Activated CD4-positive, alpha-beta T cell treated with anti-CD3 and anti-CD28 coated beads, Interleukin-10, Interleukin-2, amounts not matched to agents 100 ng/mL and 50 ng/mL, durations not matched to agents 16 hours and 8 hours (primary cell): ENCODE measurements at regions not wholly inside any gene's neighbourhood (a gene's known extent, or its start where the extent isn't known, plus 50 kb on each side); places are given as distances from the start of the nearest gene placed in this dataset.
A peak's percentile ranks its signal among the peaks of the same experiment; 100 is the strongest.
"Not testable (repeated sequence)": the region's sequence is repeated elsewhere in the genome, so short reads cannot be mapped to it uniquely, and the experiment has no call there.

ENCODE experiments used
- DNase-seq: peaks from one replicate; pipeline ENCODE4 v3.0.0-alpha.2; 2020

- DNase-seq, result no peak
Measured at GRCh38 chr5:74499256-74500050, 141.1 kb downstream of the ENC1 start.

DNA sequence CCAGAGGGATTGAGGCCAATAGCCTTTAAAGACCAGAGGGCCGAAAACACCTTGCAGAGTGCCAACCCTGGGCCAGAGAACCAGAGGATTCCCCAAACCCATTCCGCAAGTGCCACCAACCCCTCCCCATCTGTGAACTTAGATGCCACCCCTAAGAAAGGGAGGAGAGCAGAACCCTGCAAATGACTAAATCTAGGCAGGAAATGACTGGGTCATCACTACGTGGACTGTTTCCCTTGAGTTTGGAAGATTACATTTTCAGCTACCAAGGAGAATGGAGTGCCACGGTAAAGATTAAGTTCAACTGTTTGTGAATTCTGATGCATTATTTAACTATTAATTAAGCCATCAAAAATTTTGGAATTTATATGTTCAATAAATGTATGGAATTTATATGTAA is 142.8 kb downstream of the ENC1 start:
- peak; percentile 9 for DNase-seq

GRCh38 chr5:74493411-74493810 is 147.1 kb downstream of the ENC1 start:
- DNase-seq, result no peak

DNA sequence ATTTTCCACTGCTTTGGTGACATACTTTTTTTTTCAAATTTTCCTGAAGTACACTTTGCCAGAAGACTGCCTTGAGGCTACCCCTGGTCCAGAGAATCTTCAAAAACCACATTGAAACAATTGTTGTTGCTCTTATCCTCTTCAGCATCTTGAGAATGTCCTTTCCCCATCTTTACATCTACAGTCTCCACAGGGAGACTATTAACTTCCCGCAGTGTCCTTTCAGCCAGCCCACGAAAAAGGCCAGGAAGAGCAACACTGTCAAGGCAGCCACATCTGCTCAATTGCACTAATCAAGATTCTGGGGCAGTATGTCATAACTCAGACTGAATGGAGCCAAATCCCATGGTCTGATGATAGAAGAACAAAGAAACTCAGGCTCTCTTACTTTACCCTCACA is 148.3 kb downstream of the ENC1 start:
- DNase-seq, result no peak

- DNase-seq, result no peak
Measured at GRCh38 chr5:74491586-74491985, 148.9 kb downstream of the ENC1 start.

DNA sequence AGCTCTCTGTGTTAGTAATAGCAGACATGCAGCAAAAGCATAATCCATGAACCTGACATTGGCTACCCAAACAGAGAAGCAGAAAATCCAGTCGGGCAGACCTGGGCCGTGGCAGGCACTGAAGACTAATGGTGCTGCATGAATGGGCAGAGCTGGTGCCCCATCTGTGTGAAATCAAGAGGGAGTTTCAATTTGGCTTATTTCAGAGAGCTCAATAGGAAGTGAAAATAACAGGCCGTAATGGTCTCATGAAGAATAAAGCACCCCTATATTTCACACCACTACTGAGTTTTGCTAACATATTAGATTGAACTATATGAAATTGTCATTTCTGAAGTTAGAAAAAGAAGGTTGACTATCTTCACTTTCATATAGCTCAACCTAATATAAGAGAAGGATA is 149.7 kb downstream of the ENC1 start:
- DNase-seq, result no peak

- no peak for DNase-seq
Measured at GRCh38 chr5:74482990-74483389, 157.5 kb downstream of the ENC1 start.

- DNase-seq, result no peak
Measured at GRCh38 chr5:74482523-74482922, 158.0 kb downstream of the ENC1 start.

GRCh38 chr5:74481357-74481756 is 159.2 kb downstream of the ENC1 start:
- not testable (repeated sequence) for DNase-seq

- no peak for DNase-seq
Measured at GRCh38 chr5:74480201-74480600, 160.3 kb downstream of the ENC1 start.

DNA sequence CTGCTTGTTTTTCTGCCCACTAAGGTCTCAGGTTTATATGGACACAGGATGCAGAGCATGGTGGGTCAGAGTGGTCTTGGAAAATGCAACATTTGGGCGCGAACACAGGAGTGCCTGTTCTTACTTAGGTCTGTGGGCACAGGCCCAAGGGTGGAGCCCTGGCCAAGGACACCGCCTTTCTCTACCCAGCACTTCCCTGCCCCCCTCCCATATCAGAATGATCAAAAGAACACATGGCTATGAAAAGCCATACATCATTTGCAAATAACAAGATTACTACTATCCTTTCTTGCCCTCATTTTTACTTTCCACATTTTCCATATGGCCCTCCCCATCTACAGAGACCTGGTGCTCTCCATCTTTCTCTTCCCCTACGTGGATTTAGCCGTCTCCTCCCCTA is 162.2 kb downstream of the ENC1 start:
- DNase-seq, result no peak

DNA sequence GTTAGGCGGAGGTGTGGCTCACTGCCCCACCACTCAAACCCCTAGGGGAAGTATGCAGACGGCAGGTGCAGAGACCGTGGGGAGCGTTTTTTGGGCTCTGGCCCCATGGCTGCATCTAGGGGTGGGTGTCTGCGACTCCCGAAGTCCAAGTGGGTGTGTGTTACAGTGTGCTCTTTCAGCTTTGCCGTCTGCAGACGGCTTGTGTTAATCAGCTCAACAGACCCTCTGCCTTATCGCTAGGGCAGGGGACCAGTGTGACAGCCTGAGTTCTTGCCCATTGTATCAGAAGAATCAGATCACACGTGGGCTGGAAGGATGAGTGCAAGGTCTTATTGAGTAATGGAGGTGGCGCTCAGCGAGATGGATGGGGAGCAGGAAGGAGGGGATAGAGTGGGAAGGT is 162.8 kb downstream of the ENC1 start:
- DNase-seq, result no peak

DNA sequence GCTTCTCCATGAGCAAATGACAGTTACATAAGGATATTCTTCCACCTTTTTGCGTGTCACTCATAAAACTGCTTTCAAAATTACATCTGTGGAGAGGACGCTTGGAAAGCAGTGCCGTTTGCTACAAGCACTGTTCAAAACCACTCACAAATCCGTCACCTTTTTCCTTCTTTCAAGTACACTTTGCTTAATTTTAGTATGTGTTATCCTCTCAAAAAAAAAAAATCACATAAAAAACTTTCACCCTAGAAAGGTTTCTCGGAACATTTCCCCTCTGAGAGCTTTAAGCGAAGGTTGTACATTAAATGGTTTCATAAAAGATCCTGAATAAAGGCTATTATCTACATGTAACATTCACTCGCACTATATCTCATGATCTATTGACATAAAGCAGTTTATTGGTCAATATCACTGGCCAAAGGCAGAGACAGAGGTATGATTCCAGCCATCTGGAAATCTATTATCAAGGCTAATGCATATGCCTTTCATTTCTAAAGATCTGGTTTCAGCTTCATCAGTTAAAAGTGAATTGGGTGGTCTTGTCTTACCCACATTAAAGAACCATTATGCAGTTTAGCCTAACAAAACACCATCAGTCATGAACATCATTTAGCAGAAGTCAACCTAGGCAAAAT is 163.6 kb downstream of the ENC1 start:
- DNase-seq, result no peak

DNA sequence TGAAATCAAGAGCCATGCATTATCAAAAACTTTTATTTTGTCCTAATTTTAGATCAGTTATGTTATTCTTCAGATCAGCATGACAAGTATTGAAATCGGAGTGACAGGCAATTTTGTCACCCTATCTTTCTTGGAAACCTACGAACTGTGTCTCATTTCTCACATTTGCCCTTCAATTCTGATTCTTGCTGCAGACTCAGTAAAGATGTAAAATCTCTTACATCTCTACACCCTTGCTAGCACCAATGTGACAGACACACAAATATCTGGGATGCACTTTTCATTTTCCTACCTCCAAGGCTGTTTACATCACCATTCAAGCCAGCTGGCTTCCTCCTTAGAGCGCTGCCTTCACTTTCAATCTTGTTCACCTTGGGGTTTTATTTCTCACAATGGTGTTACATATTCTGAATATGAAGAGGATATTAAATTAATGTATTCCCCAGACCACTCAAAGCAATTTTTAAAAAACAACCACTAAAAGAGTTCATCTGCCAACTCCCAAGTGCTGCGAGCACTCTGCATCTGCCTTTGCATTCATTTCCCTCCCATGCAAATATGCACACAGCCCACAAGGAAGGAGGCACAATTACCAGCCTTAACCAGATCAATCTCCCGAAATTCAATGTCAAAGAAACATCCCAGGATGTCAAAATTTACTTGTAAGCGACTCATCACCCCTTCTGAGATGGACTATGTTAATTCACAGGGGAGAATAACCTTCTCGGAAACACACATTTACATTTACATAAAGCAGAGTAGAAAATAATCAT is 164.3 kb downstream of the ENC1 start:
- no peak for DNase-seq

DNA sequence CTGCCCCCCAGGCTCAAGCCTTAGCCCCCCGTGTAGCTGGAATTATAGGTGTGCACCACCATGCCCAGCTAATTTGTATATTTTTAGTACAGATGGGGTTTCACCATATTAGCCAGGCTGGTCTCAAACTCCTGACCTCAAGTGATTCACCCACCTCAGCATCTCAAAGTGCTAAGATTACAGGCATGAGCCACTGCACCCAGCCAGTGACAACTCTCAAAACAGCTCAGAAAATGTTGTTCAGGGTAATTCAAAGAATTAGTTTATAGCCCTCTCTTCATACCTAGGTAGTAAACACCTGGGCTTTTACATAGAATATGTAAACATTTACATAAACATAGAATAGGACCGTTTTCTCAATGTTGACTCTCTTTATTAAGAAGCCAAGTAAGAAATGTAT is 168.7 kb downstream of the ENC1 start:
- DNase-seq, result no peak

- no peak for DNase-seq
Measured at GRCh38 chr5:74469234-74469994, 171.1 kb downstream of the ENC1 start.

GRCh38 chr5:74468421-74468820 is 172.1 kb downstream of the ENC1 start:
- DNase-seq, result no peak

GRCh38 chr5:74465724-74466123 is 174.8 kb downstream of the ENC1 start:
- no peak for DNase-seq

GRCh38 chr5:74464512-74465209 is 175.9 kb downstream of the ENC1 start:
- DNase-seq, result no peak

DNA sequence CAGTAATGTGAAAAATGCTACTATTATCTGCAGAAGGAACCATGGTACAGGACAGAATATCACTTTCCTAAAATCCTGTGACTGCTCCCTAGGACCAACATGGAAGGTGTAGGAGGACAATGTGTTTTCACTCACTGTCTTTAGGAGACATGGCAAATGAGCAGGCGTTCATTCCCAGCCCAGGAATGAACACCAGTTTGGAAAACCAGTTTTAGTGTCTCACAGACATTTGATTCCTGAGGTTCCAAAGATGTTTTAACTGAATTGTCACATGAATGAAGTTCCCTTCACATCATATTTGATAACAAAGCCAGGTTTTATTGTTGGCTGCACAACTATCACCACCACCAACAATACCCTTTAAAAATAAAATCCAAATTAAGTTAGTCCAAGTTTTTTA is 178.2 kb downstream of the ENC1 start:
- DNase-seq, result no peak

DNA sequence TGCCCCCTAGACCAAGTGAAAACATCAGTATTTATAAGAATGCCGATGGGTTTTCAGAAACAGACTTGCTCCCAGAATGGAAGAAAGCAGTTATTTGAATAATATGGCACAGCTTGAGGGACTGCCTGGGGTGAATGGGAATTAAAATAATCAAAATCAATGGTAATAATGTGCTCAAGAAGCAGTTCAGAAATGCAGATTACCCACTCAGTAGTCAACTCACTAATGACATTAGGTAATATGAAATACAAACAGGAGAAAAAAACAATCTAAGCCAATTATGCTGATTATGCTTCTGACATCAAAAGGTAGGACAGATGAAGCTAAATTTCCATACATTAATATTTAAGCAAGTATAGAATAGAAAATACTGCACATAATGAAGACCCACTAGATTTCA is 179.3 kb downstream of the ENC1 start:
- DNase-seq, result no peak

DNA sequence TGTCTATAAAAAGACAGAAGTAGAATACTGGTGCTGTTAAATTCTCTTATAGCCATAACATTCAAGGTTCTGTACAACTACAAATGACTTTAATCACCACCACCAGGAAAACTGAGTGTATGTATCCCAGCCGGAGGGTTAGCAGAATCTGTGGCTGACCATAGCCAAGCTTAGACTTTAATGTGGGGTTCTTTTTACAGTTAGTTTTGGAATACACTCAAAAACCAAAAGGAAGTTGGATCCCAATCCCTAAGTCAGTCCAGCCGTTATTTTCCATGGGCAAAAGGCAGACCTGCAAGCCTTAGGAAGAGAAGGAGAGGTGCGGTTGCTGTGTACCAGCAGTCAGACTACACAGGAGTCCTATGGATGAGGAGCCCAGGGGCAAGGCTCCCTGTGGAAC is 179.8 kb downstream of the ENC1 start:
- DNase-seq, result no peak

DNA sequence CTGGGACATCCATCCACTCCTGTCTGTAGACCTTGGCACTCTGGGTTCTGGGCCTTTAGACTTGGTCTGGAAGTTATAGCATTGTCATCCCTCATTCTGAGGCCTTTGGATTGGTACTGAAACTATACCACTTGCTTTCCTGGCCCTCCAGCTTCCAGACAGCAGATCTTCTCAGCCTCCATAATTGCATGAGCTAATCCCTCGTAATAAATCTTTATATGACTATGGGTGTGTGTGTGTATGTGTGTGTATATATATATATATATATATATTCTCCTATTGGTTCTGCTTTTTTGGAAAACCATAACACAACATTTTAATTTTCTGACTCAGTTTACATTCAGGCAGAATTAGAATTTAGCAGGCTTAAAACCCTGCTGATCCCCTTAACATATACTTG is 180.5 kb downstream of the ENC1 start:
- DNase-seq, result no peak
